Activated CD4-positive, alpha-beta T cell treated with anti-CD3 and anti-CD28 coated beads, Interleukin-10, Interleukin-2, amounts not matched to agents 100 ng/mL and 50 ng/mL, durations not matched to agents 16 hours and 8 hours (primary cell): ENCODE measurements at regions not wholly inside any gene's neighbourhood (a gene's known extent, or its start where the extent isn't known, plus 50 kb on each side); places are given as distances from the start of the nearest gene placed in this dataset.

Experiments used
- DNase-seq: peaks from one replicate; pipeline ENCODE4 v3.0.0-alpha.2; 2020

GRCh38 chr14:95466506-95466905, 49.9 kb downstream of the SYNE3 start:
- DNase-seq = no peak

GRCh38 chr14:95465936-95466335, 50.5 kb downstream of the SYNE3 start:
- DNase-seq = no peak

- DNase-seq = no peak
Measured at GRCh38 chr14:95465358-95465757, 51.1 kb downstream of the SYNE3 start.

- no peak for DNase-seq
Measured at GRCh38 chr14:95464514-95464913, 51.9 kb downstream of the SYNE3 start.

GRCh38 chr14:95464103-95464502, 52.3 kb downstream of the SYNE3 start:
- DNase-seq = no peak

- DNase-seq = no peak
Measured at GRCh38 chr14:95463171-95463901, 53.1 kb downstream of the SYNE3 start.

GRCh38 chr14:95462491-95462890, 54.0 kb downstream of the SYNE3 start:
- no peak for DNase-seq

- no peak for DNase-seq
Measured at GRCh38 chr14:95460647-95461478, 55.6 kb downstream of the SYNE3 start.

GRCh38 chr14:95458906-95459305, 57.5 kb downstream of the SYNE3 start:
- DNase-seq = no peak

GRCh38 chr14:95458459-95458858, 58.0 kb downstream of the SYNE3 start:
- no peak for DNase-seq

- no peak for DNase-seq
Measured at GRCh38 chr14:95456281-95456680, 60.2 kb downstream of the SYNE3 start.

GRCh38 chr14:95455246-95455645, 61.2 kb downstream of the SYNE3 start:
- DNase-seq = no peak

- no peak for DNase-seq
Measured at GRCh38 chr14:95453713-95453980, 62.8 kb downstream of the SYNE3 start.

GRCh38 chr14:95452893-95453712, 63.3 kb downstream of the SYNE3 start:
- DNase-seq = no peak

GRCh38 chr14:95452176-95452892, 64.1 kb downstream of the SYNE3 start:
- no peak for DNase-seq

GRCh38 chr14:95449131-95449530, 67.3 kb downstream of the SYNE3 start:
- DNase-seq = no peak

- DNase-seq = no peak
Measured at GRCh38 chr14:95446470-95446869, 70.0 kb downstream of the SYNE3 start.

GRCh38 chr14:95445676-95446075, 70.8 kb downstream of the SYNE3 start:
- no peak for DNase-seq

GRCh38 chr14:95445161-95445560, 71.3 kb downstream of the SYNE3 start:
- no peak for DNase-seq

GRCh38 chr14:95444132-95445129, 72.0 kb downstream of the SYNE3 start:
- no peak for DNase-seq

- DNase-seq = peak; percentile 76
Measured at GRCh38 chr14:95442633-95443021, 73.8 kb downstream of the SYNE3 start.
